ENCODE measurements at regions not wholly inside any gene's neighbourhood (a gene's known extent, or its start where the extent isn't known, plus 50 kb on each side); places are given as distances from the start of the nearest gene placed in this dataset.

DNA sequence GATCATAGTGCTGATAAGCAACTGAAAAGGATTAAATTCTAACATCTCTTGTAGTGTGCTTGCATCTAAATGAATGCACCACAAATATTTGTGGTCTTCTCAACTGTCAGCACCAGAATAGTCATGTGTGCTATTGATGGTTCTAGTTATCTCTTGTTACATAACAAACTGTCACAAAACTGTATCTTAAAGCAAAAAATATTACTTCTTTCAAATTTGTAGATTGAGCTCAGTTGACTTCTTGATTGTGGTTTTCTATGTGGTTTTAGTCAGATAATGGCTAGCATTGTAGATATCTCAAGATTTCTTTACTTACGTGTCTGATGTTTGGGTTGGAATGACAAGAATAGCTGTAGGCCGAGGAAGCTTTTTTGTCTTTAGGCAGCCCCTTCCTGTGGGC lies 431.3 kb downstream of the SLITRK6 start:
- Histone ChIP-seq H3K27ac (no peak overlapping the region), H3K9me3 (peaks cover 0 to 12% (median 2%) of the 10 kb centered on the region in 8 donors), H3K4me3 (no peak overlapping the region), H3K4me1 (no peaks in the 10 kb centered on the region), H3K27me3 (replicated peaks in 1 of 7) (no peaks in the 10 kb centered on the region), H3K36me3 (no peaks in the 10 kb centered on the region)
- WGBS, 5 donors: 57 to 71% (median 61%) methylated on average over 2 of the region's 2 CpGs
- intact Hi-C loops (cut with DNase I; ENCODE audit: low total_unique reads): no loop called here
- TF ChIP-seq POLR2AphosphoS5 (IDR thresholded peaks at IDR 0.05): no peak
- no peak for TF ChIP-seq POLR2A (IDR thresholded peaks at IDR 0.05)
- no peak for TF ChIP-seq CTCF (IDR thresholded peaks at IDR 0.05 in 8 of 11, conservative IDR thresholded peaks at IDR 0.05 in 3 of 11)
- no peak for DNase-seq

- no peaks in the 10 kb centered on the region for H3K36me3 ChIP-seq
- no peak overlapping the region for H3K4me3 ChIP-seq
- DNase-seq: no peak
- TF ChIP-seq CTCF (IDR thresholded peaks at IDR 0.05 in 8 of 11, conservative IDR thresholded peaks at IDR 0.05 in 3 of 11): no peak
- TF ChIP-seq POLR2AphosphoS5 (IDR thresholded peaks at IDR 0.05): no peak
- no peak for TF ChIP-seq POLR2A (IDR thresholded peaks at IDR 0.05)
- intact Hi-C loops (cut with DNase I; ENCODE audit: low total_unique reads): no loop called here
- no peaks in the 10 kb centered on the region for H3K27me3 ChIP-seq (replicated peaks in 1 of 7)
- no peak overlapping the region for H3K27ac ChIP-seq
- peaks cover 0 to 17% (median 5%) of the 10 kb centered on the region in 8 donors for H3K9me3 ChIP-seq
- 80 to 92% (median 88%) methylated on average over 5 of the region's 5 CpGs for WGBS, 5 donors
- H3K4me1 ChIP-seq: no peaks in the 10 kb centered on the region
These were observed 432.3 kb downstream of the SLITRK6 start for GRCh38 chr13:85366759-85367417.

DNA sequence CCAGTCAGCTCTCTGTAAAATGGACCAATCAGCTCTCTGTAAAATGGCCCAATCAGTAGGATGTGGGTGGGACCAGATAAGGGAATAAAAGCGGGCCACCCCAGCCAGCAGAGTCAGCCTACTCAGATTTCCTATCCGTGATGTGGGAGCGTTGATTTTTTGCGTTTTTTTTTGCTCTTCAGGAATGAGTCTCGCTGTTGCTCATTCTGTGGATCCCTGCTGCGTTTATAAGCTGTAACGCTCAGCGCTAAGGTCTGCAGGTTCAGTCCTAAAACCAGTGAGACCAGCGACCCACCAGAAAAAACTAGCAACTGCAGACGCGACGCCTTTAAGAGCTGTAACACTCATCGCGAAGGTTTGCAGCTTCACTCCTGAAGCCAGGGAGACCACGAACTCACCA lies 435.7 kb downstream of the SLITRK6 start:
- H3K27me3 ChIP-seq (replicated peaks in 1 of 7): no peaks in the 10 kb centered on the region
- no peak overlapping the region for H3K4me3 ChIP-seq
- 92 to 96% (median 93%) methylated on average over 15 of the region's 15 CpGs for WGBS, 5 donors
- no peak for DNase-seq
- intact Hi-C loops (cut with DNase I; ENCODE audit: low total_unique reads): no loop called here
- H3K9me3 ChIP-seq: peaks cover 0 to 17% (median 5%) of the 10 kb centered on the region in 8 donors
- no peak overlapping the region for H3K27ac ChIP-seq
- H3K4me1 ChIP-seq: no peaks in the 10 kb centered on the region
- no peaks in the 10 kb centered on the region for H3K36me3 ChIP-seq
- TF ChIP-seq POLR2AphosphoS5 (IDR thresholded peaks at IDR 0.05) (no peak), CTCF (IDR thresholded peaks at IDR 0.05 in 8 of 11, conservative IDR thresholded peaks at IDR 0.05 in 3 of 11) (no peak)

GRCh38 chr13:85362980-85363379 lies 436.2 kb downstream of the SLITRK6 start:
- no peaks in the 10 kb centered on the region for H3K27me3 ChIP-seq (replicated peaks in 1 of 7)
- intact Hi-C loops (cut with DNase I; ENCODE audit: low total_unique reads): no loop called here
- TF ChIP-seq POLR2AphosphoS5 (IDR thresholded peaks at IDR 0.05): no peak
- no peak for TF ChIP-seq POLR2A (IDR thresholded peaks at IDR 0.05)
- TF ChIP-seq CTCF (IDR thresholded peaks at IDR 0.05 in 8 of 11, conservative IDR thresholded peaks at IDR 0.05 in 3 of 11): no peak
- no peaks in the 10 kb centered on the region for H3K36me3 ChIP-seq
- no peaks in the 10 kb centered on the region for H3K4me1 ChIP-seq
- 88 to 97% (median 91%) methylated on average over 20 to 29 of the region's 29 CpGs for WGBS, 5 donors
- no peak for DNase-seq
- H3K27ac ChIP-seq: no peak overlapping the region
- peaks cover 0 to 20% (median 6%) of the 10 kb centered on the region in 8 donors for H3K9me3 ChIP-seq
- no peak overlapping the region for H3K4me3 ChIP-seq
